ENCODE measurements at regions not wholly inside any gene's neighbourhood (a gene's known extent, or its start where the extent isn't known, plus 50 kb on each side); places are given as distances from the start of the nearest gene placed in this dataset.

- no peak for TF ChIP-seq CTCF (conservative IDR thresholded peaks at IDR 0.05; ENCODE audit: control insufficient read depth, insufficient read depth, low read depth, low read length)
- no peak overlapping the region for H3K4me3 ChIP-seq (ENCODE audit: control insufficient read depth, low read depth, low read length)
- DNase-seq (ENCODE audit: low read depth): no peak
These were observed 447.6 kb upstream of the IL12A start for GRCh38 chr3:159540882-159541495.

GRCh38 chr3:159548675-159549335 lies 439.8 kb upstream of the IL12A start:
- DNase-seq (ENCODE audit: low read depth): peak; percentile 59
- H3K4me3 ChIP-seq (ENCODE audit: control insufficient read depth, low read depth, low read length): no peak overlapping the region
- TF ChIP-seq CTCF (conservative IDR thresholded peaks at IDR 0.05; ENCODE audit: control insufficient read depth, insufficient read depth, low read depth, low read length): no peak

GRCh38 chr3:159555205-159555604 lies 433.4 kb upstream of the IL12A start:
- no peak overlapping the region for H3K4me3 ChIP-seq (ENCODE audit: control insufficient read depth, low read depth, low read length)
- DNase-seq (ENCODE audit: low read depth): no peak
- TF ChIP-seq CTCF (conservative IDR thresholded peaks at IDR 0.05; ENCODE audit: control insufficient read depth, insufficient read depth, low read depth, low read length): no peak

DNA sequence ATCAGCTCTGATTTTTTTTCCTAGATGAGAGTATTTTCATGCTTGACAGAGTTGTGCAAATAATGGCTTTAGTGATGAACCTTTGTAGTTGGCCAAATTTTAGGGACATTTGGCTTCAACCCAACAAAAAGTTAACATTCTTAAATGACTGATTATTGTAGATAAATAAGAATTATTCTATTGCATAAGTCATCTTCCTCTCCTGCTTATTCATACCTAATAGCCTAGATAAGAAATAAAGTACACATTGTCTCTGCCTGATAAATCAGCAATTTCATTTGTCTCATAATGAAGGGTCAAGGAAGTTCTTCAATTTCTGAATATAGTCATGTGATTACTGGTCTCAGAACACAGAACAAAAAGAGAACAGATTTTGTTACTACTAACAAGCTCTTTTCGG lies 428.9 kb upstream of the IL12A start:
- H3K4me3 ChIP-seq (ENCODE audit: control insufficient read depth, low read depth, low read length): no peak overlapping the region
- DNase-seq (ENCODE audit: low read depth): no peak
- TF ChIP-seq CTCF (conservative IDR thresholded peaks at IDR 0.05; ENCODE audit: control insufficient read depth, insufficient read depth, low read depth, low read length): no peak

- no peak overlapping the region for H3K4me3 ChIP-seq (ENCODE audit: control insufficient read depth, low read depth, low read length)
These were observed 428.2 kb upstream of the IL12A start for GRCh38 chr3:159560214-159560979.

DNA sequence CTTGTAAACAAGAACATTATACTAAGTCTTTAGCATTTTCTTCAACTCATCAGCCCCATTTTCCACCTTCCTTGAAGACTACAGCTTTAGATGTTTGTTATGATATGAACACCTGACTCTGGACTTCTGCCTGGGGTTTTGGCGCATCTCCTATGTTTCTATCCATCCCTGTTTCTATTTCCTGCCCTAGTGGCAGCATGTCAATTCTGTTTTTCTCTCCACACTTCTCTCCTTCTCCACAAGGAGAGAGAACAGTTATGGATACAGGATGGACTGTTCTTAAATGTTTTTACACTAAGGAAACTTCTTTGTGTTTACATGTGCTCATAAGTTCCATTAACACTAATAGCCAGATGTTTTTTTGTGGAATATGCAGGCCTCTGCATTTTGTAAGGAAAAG lies 423.3 kb upstream of the IL12A start:
- DNase-seq (ENCODE audit: low read depth): no peak
- TF ChIP-seq CTCF (conservative IDR thresholded peaks at IDR 0.05; ENCODE audit: control insufficient read depth, insufficient read depth, low read depth, low read length): no peak
- H3K4me3 ChIP-seq (ENCODE audit: control insufficient read depth, low read depth, low read length): no peak overlapping the region

More at GRCh38 chr3:159560214-159560979, 428.2 kb upstream of the IL12A start:
- TF ChIP-seq CTCF (conservative IDR thresholded peaks at IDR 0.05; ENCODE audit: control insufficient read depth, insufficient read depth, low read depth, low read length): no peak
- no peak for DNase-seq (ENCODE audit: low read depth)

All from fibroblast of mammary gland (primary cell).